MM.1S (cell line): ENCODE measurements at regions not wholly inside any gene's neighbourhood (a gene's known extent, or its start where the extent isn't known, plus 50 kb on each side); places are given as distances from the start of the nearest gene placed in this dataset.

Source experiments
- DNase-seq: peaks from one replicate; pipeline ENCODE4 v3.0.0-alpha.2; 2015
- H2AFZ ChIP-seq: fragments of 300-600 bp; sonication (generic); 2 replicates; pipeline ENCODE4 v1.6.0; 2016; ENCODE audit warnings: antibody characterized with exemption, low read length
- H3F3A ChIP-seq: fragments of 300-600 bp; sonication (generic); 2 replicates; pipeline ENCODE4 v1.6.1; 2016; ENCODE audit warnings: mild to moderate bottlenecking, antibody characterized with exemption, low read length, moderate library complexity, mixed read lengths; ENCODE audit not compliant: insufficient read depth
- H3K27ac ChIP-seq: fragments of 300-600 bp; sonication (generic); 2 replicates; pipeline ENCODE4 v1.5.1; 2016; ENCODE audit warnings: mild to moderate bottlenecking, low read length
- H3K27me3 ChIP-seq: fragments of 300-600 bp; sonication (generic); replicated peaks from 2 replicates; pipeline ENCODE4 v1.6.0; 2016; ENCODE audit warnings: low read length; ENCODE audit not compliant: insufficient read depth
- H3K36me3 ChIP-seq: fragments of 300-600 bp; sonication (generic); replicated peaks from 2 replicates; pipeline ENCODE4 v1.6.1; 2016; ENCODE audit warnings: mild to moderate bottlenecking, low read length, mixed read lengths; ENCODE audit not compliant: insufficient read depth
- H3K4me1 ChIP-seq: fragments of 300-600 bp; sonication (generic); 2 replicates; pipeline ENCODE4 v1.6.1; 2016; ENCODE audit warnings: low read length, mixed read lengths
- H3K4me2 ChIP-seq: fragments of 300-600 bp; sonication (generic); 2 replicates; pipeline ENCODE4 v1.6.0; 2016; ENCODE audit warnings: low read depth, low read length
- H3K4me3 ChIP-seq: fragments of 300-600 bp; sonication (generic); 2 replicates; pipeline ENCODE4 v1.5.1; 2016; ENCODE audit warnings: low read length, mixed read lengths
- H3K79me2 ChIP-seq: fragments of 300-600 bp; sonication (generic); 2 replicates; pipeline ENCODE4 v1.6.1; 2016; ENCODE audit warnings: mixed run types, low read length, mixed read lengths
- H3K9ac ChIP-seq: fragments of 300-600 bp; sonication (generic); 2 replicates; pipeline ENCODE4 v1.6.1; 2016; ENCODE audit warnings: low read length, mixed read lengths
- H3K9me2 ChIP-seq: fragments of 300-600 bp; sonication (generic); replicated peaks from 2 replicates; pipeline ENCODE4 v1.6.1; 2016; ENCODE audit warnings: mild to moderate bottlenecking, low read length, mixed read lengths; ENCODE audit not compliant: insufficient read depth
- H3K9me3 ChIP-seq: fragments of 300-600 bp; sonication (generic); replicated peaks from 2 replicates; pipeline ENCODE4 v1.6.1; 2016; ENCODE audit warnings: mild to moderate bottlenecking, low read length, mixed read lengths; ENCODE audit not compliant: insufficient read depth
- H4K20me1 ChIP-seq: fragments of 300-600 bp; sonication (generic); 2 replicates; pipeline ENCODE4 v1.6.1; 2016; ENCODE audit warnings: mild to moderate bottlenecking, low read length, moderate library complexity, mixed read lengths; ENCODE audit not compliant: insufficient read depth
- EZH2 ChIP-seq: fragments of 300-600 bp; sonication (generic); optimal IDR thresholded peaks from 2 replicates; pipeline ENCODE3; 2017; ENCODE audit warnings: low read depth, mild to moderate bottlenecking, antibody characterized with exemption, low read length, mixed read lengths
- EZH2phosphoT487 ChIP-seq: fragments of 300-600 bp; sonication (generic); IDR thresholded peaks from 2 replicates; pipeline ENCODE4 v1.6.1; 2018; ENCODE audit warnings: antibody characterized with exemption, low read length
- TF ChIP-seq, protein P1 (sequence below): fragments of 300-600 bp; sonication (generic); IDR thresholded peaks from 2 replicates; pipeline ENCODE4 v1.5.1; 2016; ENCODE audit warnings: antibody characterized with exemption, low read length, mixed read lengths

DNA sequence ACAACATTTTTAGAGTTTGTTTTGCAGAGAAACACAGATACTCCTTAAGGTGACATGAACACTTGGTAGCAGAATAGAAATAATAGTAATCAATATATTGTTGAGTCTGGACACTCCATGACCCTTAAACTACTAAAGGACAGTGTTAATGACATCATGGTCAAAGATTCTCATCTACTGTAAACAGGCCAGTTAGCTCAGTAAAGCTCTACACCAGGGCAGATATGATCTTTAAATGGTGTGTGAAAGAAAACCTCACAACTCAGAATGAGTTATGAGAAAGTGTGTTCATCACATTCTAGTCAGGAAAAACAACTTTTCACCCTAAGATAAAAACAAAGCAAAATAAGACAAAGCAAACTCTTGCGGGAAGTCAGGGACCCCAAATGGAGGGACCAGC lies 58.1 kb upstream of the ADAMTS5 start:
- H3K4me2 ChIP-seq, result no peak overlapping the region
- DNase-seq, result no peak
- H3F3A ChIP-seq, result no peaks in the 10 kb centered on the region
- H4K20me1 ChIP-seq, result no peaks in the 10 kb centered on the region
- no peak overlapping the region for H3K27ac ChIP-seq
- H3K4me1 ChIP-seq, result no peaks in the 10 kb centered on the region
- no peak overlapping the region for H3K9ac ChIP-seq
- H3K27me3 ChIP-seq, result no peaks in the 10 kb centered on the region
- no peaks in the 10 kb centered on the region for H3K9me2 ChIP-seq
- H3K4me3 ChIP-seq, result no peak overlapping the region
- H2AFZ ChIP-seq, result no peak overlapping the region
- no peaks in the 10 kb centered on the region for H3K9me3 ChIP-seq
- H3K79me2 ChIP-seq, result no peaks in the 10 kb centered on the region
- TF ChIP-seq, protein P1, sequence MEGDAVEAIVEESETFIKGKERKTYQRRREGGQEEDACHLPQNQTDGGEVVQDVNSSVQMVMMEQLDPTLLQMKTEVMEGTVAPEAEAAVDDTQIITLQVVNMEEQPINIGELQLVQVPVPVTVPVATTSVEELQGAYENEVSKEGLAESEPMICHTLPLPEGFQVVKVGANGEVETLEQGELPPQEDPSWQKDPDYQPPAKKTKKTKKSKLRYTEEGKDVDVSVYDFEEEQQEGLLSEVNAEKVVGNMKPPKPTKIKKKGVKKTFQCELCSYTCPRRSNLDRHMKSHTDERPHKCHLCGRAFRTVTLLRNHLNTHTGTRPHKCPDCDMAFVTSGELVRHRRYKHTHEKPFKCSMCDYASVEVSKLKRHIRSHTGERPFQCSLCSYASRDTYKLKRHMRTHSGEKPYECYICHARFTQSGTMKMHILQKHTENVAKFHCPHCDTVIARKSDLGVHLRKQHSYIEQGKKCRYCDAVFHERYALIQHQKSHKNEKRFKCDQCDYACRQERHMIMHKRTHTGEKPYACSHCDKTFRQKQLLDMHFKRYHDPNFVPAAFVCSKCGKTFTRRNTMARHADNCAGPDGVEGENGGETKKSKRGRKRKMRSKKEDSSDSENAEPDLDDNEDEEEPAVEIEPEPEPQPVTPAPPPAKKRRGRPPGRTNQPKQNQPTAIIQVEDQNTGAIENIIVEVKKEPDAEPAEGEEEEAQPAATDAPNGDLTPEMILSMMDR, result no peak
- TF ChIP-seq EZH2phosphoT487 (no peak), EZH2 (no peak)
- no peaks in the 10 kb centered on the region for H3K36me3 ChIP-seq

DNA sequence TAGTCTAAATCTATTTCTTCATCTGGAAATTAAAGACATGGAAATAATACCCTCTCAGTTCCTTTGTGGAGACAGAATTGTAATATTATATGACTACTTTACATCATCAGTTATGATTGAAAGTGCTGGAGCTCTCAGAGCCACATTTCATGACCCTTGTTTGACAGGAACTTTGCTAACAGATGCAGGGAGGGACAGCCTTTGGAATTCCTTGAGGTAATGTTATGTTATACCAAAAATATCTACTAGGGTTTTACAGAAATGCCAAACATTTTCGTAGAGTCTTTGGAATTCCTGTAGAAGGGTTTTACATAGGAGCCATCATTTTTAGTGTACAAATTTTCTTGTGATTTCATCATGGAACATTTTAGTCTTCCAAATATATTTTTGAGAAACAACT lies 57.4 kb upstream of the ADAMTS5 start:
- no peaks in the 10 kb centered on the region for H3K79me2 ChIP-seq
- H2AFZ ChIP-seq, result no peak overlapping the region
- no peaks in the 10 kb centered on the region for H3K9me2 ChIP-seq
- no peaks in the 10 kb centered on the region for H3K4me1 ChIP-seq
- DNase-seq, result no peak
- no peaks in the 10 kb centered on the region for H3F3A ChIP-seq
- no peaks in the 10 kb centered on the region for H4K20me1 ChIP-seq
- no peaks in the 10 kb centered on the region for H3K9me3 ChIP-seq
- H3K27me3 ChIP-seq, result no peaks in the 10 kb centered on the region
- TF ChIP-seq EZH2 (no peak), EZH2phosphoT487 (no peak)
- TF ChIP-seq, protein P1, result no peak
- no peak overlapping the region for H3K4me2 ChIP-seq
- no peaks in the 10 kb centered on the region for H3K36me3 ChIP-seq
- H3K9ac ChIP-seq, result no peak overlapping the region
- H3K4me3 ChIP-seq, result no peak overlapping the region
- H3K27ac ChIP-seq, result no peak overlapping the region

DNA sequence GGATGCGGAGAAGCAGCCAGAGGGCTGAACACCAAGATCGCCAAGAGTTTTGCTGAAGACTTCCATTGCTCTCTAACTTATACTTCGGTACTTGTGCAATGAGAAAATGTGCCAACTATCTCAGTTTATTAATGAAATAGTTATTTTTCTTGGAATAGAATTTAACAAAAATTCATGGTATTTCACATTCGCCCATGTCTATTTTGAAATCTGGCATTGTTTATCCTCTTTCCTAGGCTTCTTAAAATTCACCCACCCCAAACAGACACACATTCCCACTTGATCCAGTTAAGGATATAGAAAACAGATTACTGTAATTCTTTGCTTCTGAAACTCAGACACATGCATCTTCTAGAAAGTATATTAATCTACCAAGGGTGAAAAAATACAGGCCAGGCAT lies 56.3 kb upstream of the ADAMTS5 start:
- H3K27me3 ChIP-seq, result no peaks in the 10 kb centered on the region
- no peak overlapping the region for H2AFZ ChIP-seq
- no peaks in the 10 kb centered on the region for H3K79me2 ChIP-seq
- no peaks in the 10 kb centered on the region for H3K9me2 ChIP-seq
- no peak overlapping the region for H3K9ac ChIP-seq
- H3K4me1 ChIP-seq, result no peaks in the 10 kb centered on the region
- no peak overlapping the region for H3K4me2 ChIP-seq
- no peak overlapping the region for H3K4me3 ChIP-seq
- no peak overlapping the region for H3K27ac ChIP-seq
- H4K20me1 ChIP-seq, result no peaks in the 10 kb centered on the region
- no peak for TF ChIP-seq EZH2
- no peak for TF ChIP-seq EZH2phosphoT487
- TF ChIP-seq, protein P1, result no peak
- H3K9me3 ChIP-seq, result no peaks in the 10 kb centered on the region
- no peaks in the 10 kb centered on the region for H3F3A ChIP-seq
- H3K36me3 ChIP-seq, result no peaks in the 10 kb centered on the region
- DNase-seq, result no peak
